GM18907 (cell line): ENCODE measurements at regions not wholly inside any gene's neighbourhood (a gene's known extent, or its start where the extent isn't known, plus 50 kb on each side); places are given as distances from the start of the nearest gene placed in this dataset.

Experiments
- ATAC-seq: cut with Tn5 transposase; IDR thresholded peaks from one replicate; pipeline ENCODE4 v1.9.1; 2021; ENCODE audit warnings: mild to moderate bottlenecking, moderate library complexity; ENCODE audit not compliant: unreplicated experiment

- no peak for ATAC-seq
These were observed 221.3 kb downstream of the PLPP3 start for GRCh38 chr1:56357927-56358690.

GRCh38 chr1:56356376-56356990 lies 222.9 kb downstream of the PLPP3 start:
- ATAC-seq: no peak

- no peak for ATAC-seq
These were observed 223.4 kb downstream of the PLPP3 start for GRCh38 chr1:56355918-56356317.

GRCh38 chr1:56355422-56355821 lies 223.9 kb downstream of the PLPP3 start:
- no peak for ATAC-seq

- no peak for ATAC-seq
These were observed 233.5 kb downstream of the PLPP3 start for GRCh38 chr1:56345831-56346230.

GRCh38 chr1:56340977-56341376 lies 238.4 kb downstream of the PLPP3 start:
- ATAC-seq: no peak

GRCh38 chr1:56339786-56340465 lies 239.4 kb downstream of the PLPP3 start:
- no peak for ATAC-seq

GRCh38 chr1:56339093-56339492 lies 240.3 kb downstream of the PLPP3 start:
- no peak for ATAC-seq

GRCh38 chr1:56336982-56337381 lies 242.4 kb downstream of the PLPP3 start:
- no peak for ATAC-seq

GRCh38 chr1:56335394-56335793 lies 244.0 kb downstream of the PLPP3 start:
- ATAC-seq: no peak

GRCh38 chr1:56334047-56334446 lies 245.3 kb downstream of the PLPP3 start:
- ATAC-seq: no peak

- no peak for ATAC-seq
These were observed 245.9 kb downstream of the PLPP3 start for GRCh38 chr1:56333461-56333860.

GRCh38 chr1:56331892-56332567 lies 247.3 kb downstream of the PLPP3 start:
- no peak for ATAC-seq

- no peak for ATAC-seq
These were observed 248.0 kb downstream of the PLPP3 start for GRCh38 chr1:56331207-56331891.

GRCh38 chr1:56330391-56331026 lies 248.9 kb downstream of the PLPP3 start:
- peak; percentile 97 for ATAC-seq

GRCh38 chr1:56329970-56330369 lies 249.4 kb downstream of the PLPP3 start:
- ATAC-seq: no peak

- ATAC-seq: no peak
These were observed 252.2 kb downstream of the PLPP3 start for GRCh38 chr1:56327195-56327594.

GRCh38 chr1:56326056-56326455 lies 253.3 kb downstream of the PLPP3 start:
- ATAC-seq: no peak

GRCh38 chr1:56324504-56324903 lies 254.9 kb downstream of the PLPP3 start:
- ATAC-seq: no peak

GRCh38 chr1:56322211-56322610 lies 257.2 kb downstream of the PLPP3 start:
- no peak for ATAC-seq

GRCh38 chr1:56321150-56321490 lies 258.2 kb downstream of the PLPP3 start:
- ATAC-seq: no peak
